Adrenal gland (tissue), 5 donors: ENCODE measurements at regions not wholly inside any gene's neighbourhood (a gene's known extent, or its start where the extent isn't known, plus 50 kb on each side); places are given as distances from the start of the nearest gene placed in this dataset.

Source experiments
- CTCF ChIP-seq, 6 experiments: fragments of 450-650 bp in 4 of 6; fragments of 200-600 bp in 2 of 6; sonication (generic) in 1 of 6; IDR thresholded peaks; 1 replicate in 5 of 6; 2 replicates in 1 of 6; pipeline versions ENCODE4 v1.5.1 to v1.8.0; 2016 to 2021; ENCODE audit warnings: antibody characterized with exemption in 6 of 6, mild to moderate bottlenecking in 2 of 6, moderate library complexity in 1 of 6
- POLR2A ChIP-seq, 2 donors: fragments of 450-650 bp; IDR thresholded peaks; one replicate each; pipeline ENCODE4 v1.6.1; 2017; ENCODE audit warnings: antibody characterized with exemption in 2 of 2, mild to moderate bottlenecking in 2 of 2, moderate library complexity in 1 of 2
- donor health status: DM: no; HTN: no; CAD: no.

GRCh38 chr2:216555274-216555673 is 56.6 kb downstream of the RPL37A start:
- no peak for TF ChIP-seq CTCF (IDR thresholded peaks at IDR 0.05)
- TF ChIP-seq POLR2A (IDR thresholded peaks at IDR 0.05), result no peak
